DND-41 (cell line): ENCODE measurements at regions not wholly inside any gene's neighbourhood (a gene's known extent, or its start where the extent isn't known, plus 50 kb on each side); places are given as distances from the start of the nearest gene placed in this dataset.
"Not testable (repeated sequence)": the region's sequence is repeated elsewhere in the genome, so short reads cannot be mapped to it uniquely, and the experiment has no call there.

ENCODE experiments used
- ATAC-seq: fragments of 200-7000 bp; cut with Tn5 transposase; 3 replicates; pipeline ENCODE4 v1.9.1; 2021; ENCODE audit warnings: low read depth; ENCODE audit not compliant: insufficient read depth
- DNase-seq: peaks from one replicate; pipeline ENCODE4 v3.0.0-alpha.2; 2020
- H2AFZ ChIP-seq: 2 replicates; pipeline ENCODE4 v1.6.0; 2012; ENCODE audit warnings: low read depth, low read length
- H3K27ac ChIP-seq: 2 replicates; pipeline ENCODE4 v1.5.1; 2012; ENCODE audit warnings: low read length, inconsistent platforms
- H3K27me3 ChIP-seq: fragments of 200-600 bp; sonication (generic); 2 replicates; pipeline ENCODE4 v1.6.0; 2012; ENCODE audit warnings: low read length, mild to moderate bottlenecking, inconsistent platforms; ENCODE audit not compliant: insufficient read depth, poor library complexity
- H3K36me3 ChIP-seq: 2 replicates; pipeline ENCODE4 v1.5.1; 2012; ENCODE audit warnings: low read length, inconsistent platforms; ENCODE audit not compliant: insufficient read depth
- H3K4me1 ChIP-seq: 2 replicates; pipeline ENCODE4 v1.5.1; 2012; ENCODE audit warnings: mild to moderate bottlenecking, low read length; ENCODE audit not compliant: insufficient read depth
- H3K4me2 ChIP-seq: 2 replicates; pipeline ENCODE4 v1.6.0; 2012; ENCODE audit warnings: mild to moderate bottlenecking, moderate library complexity, low read length, inconsistent platforms; ENCODE audit not compliant: insufficient read depth
- H3K4me3 ChIP-seq, 2 experiments: fragments of 200-600 bp in 1 of 2; shearing (Covaris generic) in 1 of 2; 2 replicates each; pipeline ENCODE4 v1.5.1; 2012 to 2016; ENCODE audit warnings: inconsistent platforms in 2 of 2, low read length in 2 of 2, mild to moderate bottlenecking in 2 of 2, low read depth in 1 of 2, moderate library complexity in 1 of 2
- H3K79me2 ChIP-seq: 2 replicates; pipeline ENCODE4 v1.6.0; 2012; ENCODE audit warnings: low read length, inconsistent platforms; ENCODE audit not compliant: insufficient read depth
- H3K9ac ChIP-seq: 2 replicates; pipeline ENCODE4 v1.6.0; 2012; ENCODE audit warnings: low read depth, mild to moderate bottlenecking, inconsistent platforms, low read length, moderate library complexity
- H3K9me3 ChIP-seq: 2 replicates; pipeline ENCODE4 v1.5.1; 2012; ENCODE audit warnings: low read length, moderate library complexity, mild to moderate bottlenecking, inconsistent platforms; ENCODE audit not compliant: insufficient read depth, severe bottlenecking
- H4K20me1 ChIP-seq: 2 replicates; pipeline ENCODE4 v1.6.0; 2012; ENCODE audit warnings: low read length; ENCODE audit not compliant: insufficient read depth
- CTCF ChIP-seq: IDR thresholded peaks from 2 replicates; pipeline ENCODE4 v1.5.1; 2012; ENCODE audit warnings: borderline replicate concordance, low read length, moderate library complexity, mild to moderate bottlenecking; ENCODE audit not compliant: poor library complexity, severe bottlenecking; ENCODE audit errors: extremely low read depth
- EZH2 ChIP-seq: IDR thresholded peaks from 3 replicates; pipeline ENCODE4 v1.6.1; 2012; ENCODE audit warnings: borderline replicate concordance, low read depth, mild to moderate bottlenecking, moderate library complexity, low read length, inconsistent platforms; ENCODE audit not compliant: severe bottlenecking

- Histone ChIP-seq H4K20me1 (0 out of 2 replicates have a peak, but pooled peaks cover 5% of the 10 kb centered on the region), H3K36me3 (no peaks in the 10 kb centered on the region), H3K27ac (no peak overlapping the region), H2AFZ (no peak overlapping the region), H3K4me1 (peaks cover 6% of the 10 kb centered on the region; the same call in 1 of the 2 replicates), H3K9ac (no peak overlapping the region), H3K27me3 (peaks cover 38% of the 10 kb centered on the region), H3K4me3 (no peak overlapping the region), H3K4me2 (no peak overlapping the region), H3K79me2 (no peaks in the 10 kb centered on the region), H3K9me3 (no peaks in the 10 kb centered on the region)
- DNase-seq = no peak
- ATAC-seq = no peak
- TF ChIP-seq CTCF (no peak), EZH2 (no peak)
Measured at GRCh38 chr11:123354371-123354975, 75.6 kb upstream of the GRAMD1B start.

GRCh38 chr11:123351375-123351774 is 78.7 kb upstream of the GRAMD1B start:
- Histone ChIP-seq H3K4me3 (no peak overlapping the region), H3K27me3 (peaks cover 8% of the 10 kb centered on the region), H2AFZ (no peak overlapping the region), H3K79me2 (no peaks in the 10 kb centered on the region), H3K36me3 (no peaks in the 10 kb centered on the region), H4K20me1 (no peaks in the 10 kb centered on the region), H3K4me2 (no peak overlapping the region), H3K9ac (no peak overlapping the region), H3K9me3 (no peaks in the 10 kb centered on the region), H3K4me1 (no peaks in the 10 kb centered on the region), H3K27ac (no peak overlapping the region)
- ATAC-seq (no peak), DNase-seq (no peak)
- TF ChIP-seq CTCF (no peak), EZH2 (no peak)

- Histone ChIP-seq H3K9me3 (no peaks in the 10 kb centered on the region), H3K79me2 (no peaks in the 10 kb centered on the region), H3K4me2 (no peak overlapping the region), H3K27ac (no peak overlapping the region), H2AFZ (no peak overlapping the region), H3K4me1 (no peaks in the 10 kb centered on the region), H3K9ac (no peak overlapping the region), H3K36me3 (no peaks in the 10 kb centered on the region), H3K27me3 (peaks cover 4% of the 10 kb centered on the region), H3K4me3 (no peak overlapping the region), H4K20me1 (no peaks in the 10 kb centered on the region)
- no peak for ATAC-seq
- TF ChIP-seq EZH2 (no peak), CTCF (no peak)
- DNase-seq = no peak
Measured at GRCh38 chr11:123349382-123349781, 80.7 kb upstream of the GRAMD1B start.

GRCh38 chr11:123344790-123345357 is 85.2 kb upstream of the GRAMD1B start:
- H2AFZ ChIP-seq = no peak overlapping the region
- H3K4me3 ChIP-seq = no peak overlapping the region
- no peak for TF ChIP-seq EZH2
- TF ChIP-seq CTCF = no peak
- no peaks in the 10 kb centered on the region for H3K36me3 ChIP-seq
- H3K79me2 ChIP-seq = no peaks in the 10 kb centered on the region
- H3K27me3 ChIP-seq = no peaks in the 10 kb centered on the region
- H3K9ac ChIP-seq = no peak overlapping the region
- no peaks in the 10 kb centered on the region for H3K9me3 ChIP-seq
- no peak for DNase-seq
- no peaks in the 10 kb centered on the region for H4K20me1 ChIP-seq
- ATAC-seq = no peak
- no peaks in the 10 kb centered on the region for H3K4me1 ChIP-seq
- no peak overlapping the region for H3K27ac ChIP-seq
- H3K4me2 ChIP-seq = no peak overlapping the region

- H3K27me3 ChIP-seq, H3K79me2 ChIP-seq, H3K4me3 ChIP-seq, H3K27ac ChIP-seq, H3K4me1 ChIP-seq, DNase-seq, H3K9me3 ChIP-seq, H3K36me3 ChIP-seq, H4K20me1 ChIP-seq, ATAC-seq, H2AFZ ChIP-seq, H3K9ac ChIP-seq, H3K4me2 ChIP-seq: not testable (repeated sequence)
Measured at GRCh38 chr11:123344188-123344587, 85.9 kb upstream of the GRAMD1B start.
